ENCODE measurements at regions not wholly inside any gene's neighbourhood (a gene's known extent, or its start where the extent isn't known, plus 50 kb on each side); places are given as distances from the start of the nearest gene placed in this dataset.
A peak's percentile ranks its signal among the peaks of the same experiment; 100 is the strongest.

DNA sequence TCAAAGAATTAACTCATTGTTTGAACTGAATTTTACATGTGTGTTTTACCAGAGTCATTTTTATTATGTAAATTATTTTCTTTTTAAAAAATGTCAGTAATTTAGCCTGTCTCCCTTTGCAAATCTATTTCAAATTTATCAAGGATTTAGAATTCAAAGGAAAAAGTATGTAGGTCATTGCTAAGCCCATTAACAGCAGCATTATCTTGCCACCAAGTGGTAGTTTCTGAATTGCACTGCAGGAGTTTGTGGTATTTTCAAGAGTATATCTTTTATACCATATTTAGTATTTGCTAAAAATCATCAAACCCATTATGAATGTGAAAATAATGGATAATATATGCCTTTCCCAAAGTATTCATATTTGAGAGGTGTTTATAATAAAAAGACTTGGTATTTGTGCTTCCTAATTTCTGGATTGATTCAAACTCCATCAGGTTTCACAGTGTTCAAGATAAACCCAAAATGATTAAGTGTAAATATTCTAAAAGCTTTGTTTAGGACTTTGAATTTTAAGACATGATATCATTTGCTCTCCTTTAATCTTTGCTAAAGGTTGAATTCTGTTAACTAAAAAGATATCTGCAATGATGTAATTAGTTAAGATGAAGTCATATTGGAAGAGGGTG, 711.4 kb downstream of the FSCB start:
- H3K4me1 ChIP-seq (ENCODE audit: control insufficient read depth in 1 of 2, insufficient read depth in 2 of 2, low read depth in 1 of 2, low read length in 1 of 2), result no peaks in the 10 kb centered on the region
- CTCF ChIA-PET, result no interaction called here
- H3K4me2 ChIP-seq, result no peak overlapping the region
- no peaks in the 10 kb centered on the region for H3K9me2 ChIP-seq
- H2AFZ ChIP-seq (ENCODE audit: low read depth), result no peak overlapping the region
- no peak overlapping the region for H3K9ac ChIP-seq
- no peaks in the 10 kb centered on the region for H3K27me3 ChIP-seq (ENCODE audit: insufficient read depth)
- H4K20me1 ChIP-seq (ENCODE audit: insufficient read depth), result no peaks in the 10 kb centered on the region
- POLR2A ChIA-PET, result no interaction called here
- no peak overlapping the region for H3K4me3 ChIP-seq (ENCODE audit: low read depth in 2 of 2, low read length in 1 of 2)
- H3K27ac ChIP-seq (ENCODE audit: low read depth in 2 of 2, low read length in 1 of 2), result no peak overlapping the region
- H3K79me2 ChIP-seq (ENCODE audit: insufficient read depth), result no peaks in the 10 kb centered on the region
- H3F3A ChIP-seq (replicated peaks; ENCODE audit: insufficient read depth), result no peaks in the 10 kb centered on the region
- DNase-seq, result no peak
- H3K9me3 ChIP-seq, result no peaks in the 10 kb centered on the region
- H3K36me3 ChIP-seq (replicated peaks in 1 of 2; ENCODE audit: control insufficient read depth in 1 of 2, insufficient read depth in 2 of 2, low read length in 1 of 2), result no peaks in the 10 kb centered on the region
- TF ChIP-seq, protein P1, sequence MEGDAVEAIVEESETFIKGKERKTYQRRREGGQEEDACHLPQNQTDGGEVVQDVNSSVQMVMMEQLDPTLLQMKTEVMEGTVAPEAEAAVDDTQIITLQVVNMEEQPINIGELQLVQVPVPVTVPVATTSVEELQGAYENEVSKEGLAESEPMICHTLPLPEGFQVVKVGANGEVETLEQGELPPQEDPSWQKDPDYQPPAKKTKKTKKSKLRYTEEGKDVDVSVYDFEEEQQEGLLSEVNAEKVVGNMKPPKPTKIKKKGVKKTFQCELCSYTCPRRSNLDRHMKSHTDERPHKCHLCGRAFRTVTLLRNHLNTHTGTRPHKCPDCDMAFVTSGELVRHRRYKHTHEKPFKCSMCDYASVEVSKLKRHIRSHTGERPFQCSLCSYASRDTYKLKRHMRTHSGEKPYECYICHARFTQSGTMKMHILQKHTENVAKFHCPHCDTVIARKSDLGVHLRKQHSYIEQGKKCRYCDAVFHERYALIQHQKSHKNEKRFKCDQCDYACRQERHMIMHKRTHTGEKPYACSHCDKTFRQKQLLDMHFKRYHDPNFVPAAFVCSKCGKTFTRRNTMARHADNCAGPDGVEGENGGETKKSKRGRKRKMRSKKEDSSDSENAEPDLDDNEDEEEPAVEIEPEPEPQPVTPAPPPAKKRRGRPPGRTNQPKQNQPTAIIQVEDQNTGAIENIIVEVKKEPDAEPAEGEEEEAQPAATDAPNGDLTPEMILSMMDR (IDR thresholded peaks at IDR 0.05), result peak; percentile 23; the same call in 1 of the 2 replicates
- TF ChIP-seq MXI1 (IDR thresholded peaks at IDR 0.05; ENCODE audit: low read depth, low read length), result no peak

DNA sequence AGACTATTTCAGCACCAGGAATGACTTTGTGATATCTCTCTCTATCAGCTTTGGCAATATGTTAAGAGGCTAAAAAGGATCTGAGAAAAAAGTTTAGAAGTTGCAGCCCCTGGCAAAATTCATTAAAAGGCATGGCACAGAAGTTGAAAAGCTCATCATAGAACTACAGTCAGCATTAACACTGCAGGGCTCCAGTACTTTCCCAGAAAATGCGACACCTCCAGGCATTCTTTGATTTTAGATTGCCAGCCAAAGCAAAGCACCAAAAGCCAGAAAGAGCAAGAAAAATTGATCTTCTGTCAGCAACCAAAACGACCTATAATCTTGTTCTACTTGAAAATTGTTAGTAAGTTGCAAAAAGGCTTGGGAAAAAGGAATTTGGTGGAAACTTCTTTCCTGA, 713.5 kb downstream of the FSCB start:
- ChIA-PET CTCF (no interaction called here), POLR2A (no interaction called here)
- Histone ChIP-seq H3K9me3 (no peaks in the 10 kb centered on the region), H3K9me2 (no peaks in the 10 kb centered on the region), H3K36me3 (replicated peaks in 1 of 2; ENCODE audit: control insufficient read depth in 1 of 2, insufficient read depth in 2 of 2, low read length in 1 of 2) (no peaks in the 10 kb centered on the region), H3K27ac (ENCODE audit: low read depth in 2 of 2, low read length in 1 of 2) (no peak overlapping the region), H3K4me1 (ENCODE audit: control insufficient read depth in 1 of 2, insufficient read depth in 2 of 2, low read depth in 1 of 2, low read length in 1 of 2) (no peaks in the 10 kb centered on the region; a peak in 1 of 4 replicates), H2AFZ (ENCODE audit: low read depth) (no peak overlapping the region), H4K20me1 (ENCODE audit: insufficient read depth) (no peaks in the 10 kb centered on the region), H3K27me3 (ENCODE audit: insufficient read depth) (no peaks in the 10 kb centered on the region), H3K79me2 (ENCODE audit: insufficient read depth) (no peaks in the 10 kb centered on the region), H3K9ac (no peak overlapping the region), H3F3A (replicated peaks; ENCODE audit: insufficient read depth) (no peaks in the 10 kb centered on the region), H3K4me2 (no peak overlapping the region), H3K4me3 (ENCODE audit: low read depth in 2 of 2, low read length in 1 of 2) (no peak overlapping the region)
- TF ChIP-seq, protein P2, sequence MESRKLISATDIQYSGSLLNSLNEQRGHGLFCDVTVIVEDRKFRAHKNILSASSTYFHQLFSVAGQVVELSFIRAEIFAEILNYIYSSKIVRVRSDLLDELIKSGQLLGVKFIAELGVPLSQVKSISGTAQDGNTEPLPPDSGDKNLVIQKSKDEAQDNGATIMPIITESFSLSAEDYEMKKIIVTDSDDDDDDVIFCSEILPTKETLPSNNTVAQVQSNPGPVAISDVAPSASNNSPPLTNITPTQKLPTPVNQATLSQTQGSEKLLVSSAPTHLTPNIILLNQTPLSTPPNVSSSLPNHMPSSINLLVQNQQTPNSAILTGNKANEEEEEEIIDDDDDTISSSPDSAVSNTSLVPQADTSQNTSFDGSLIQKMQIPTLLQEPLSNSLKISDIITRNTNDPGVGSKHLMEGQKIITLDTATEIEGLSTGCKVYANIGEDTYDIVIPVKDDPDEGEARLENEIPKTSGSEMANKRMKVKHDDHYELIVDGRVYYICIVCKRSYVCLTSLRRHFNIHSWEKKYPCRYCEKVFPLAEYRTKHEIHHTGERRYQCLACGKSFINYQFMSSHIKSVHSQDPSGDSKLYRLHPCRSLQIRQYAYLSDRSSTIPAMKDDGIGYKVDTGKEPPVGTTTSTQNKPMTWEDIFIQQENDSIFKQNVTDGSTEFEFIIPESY (IDR thresholded peaks at IDR 0.05; ENCODE audit: borderline replicate concordance, low read depth), result no peak
- TF ChIP-seq, protein P3, sequence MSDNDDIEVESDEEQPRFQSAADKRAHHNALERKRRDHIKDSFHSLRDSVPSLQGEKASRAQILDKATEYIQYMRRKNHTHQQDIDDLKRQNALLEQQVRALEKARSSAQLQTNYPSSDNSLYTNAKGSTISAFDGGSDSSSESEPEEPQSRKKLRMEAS (IDR thresholded peaks at IDR 0.05; ENCODE audit: low read depth), result no peak
- TF ChIP-seq ELF1 (IDR thresholded peaks at IDR 0.05), result no peak
- DNase-seq, result no peak
- 33% methylated on average over 2 of the region's 2 CpGs for WGBS (ENCODE audit: low lambda C conversion rate)

DNA sequence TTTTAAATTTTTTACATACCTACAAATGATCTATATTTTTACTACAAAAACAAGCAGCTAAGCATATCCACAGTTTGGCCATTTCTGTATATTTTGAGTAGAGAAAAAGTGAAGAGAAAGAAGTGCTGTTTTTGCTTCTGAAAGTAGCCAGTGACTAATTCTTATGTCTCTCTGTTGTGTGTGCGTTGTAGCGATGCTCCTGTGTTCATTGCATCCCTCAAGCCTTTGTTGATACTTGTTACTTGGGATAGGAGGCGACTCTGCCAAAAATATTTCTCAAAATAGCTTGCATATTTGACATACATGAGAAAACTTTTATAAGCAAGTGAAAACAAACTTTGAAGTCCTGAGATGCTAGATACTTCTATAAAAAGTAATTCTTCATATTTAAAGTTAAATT, 714.1 kb downstream of the FSCB start:
- no peaks in the 10 kb centered on the region; a peak in 1 of 4 replicates for H3K4me1 ChIP-seq (ENCODE audit: control insufficient read depth in 1 of 2, insufficient read depth in 2 of 2, low read depth in 1 of 2, low read length in 1 of 2)
- H3K27me3 ChIP-seq (ENCODE audit: insufficient read depth), result no peaks in the 10 kb centered on the region
- WGBS (ENCODE audit: low lambda C conversion rate), result 3% methylated on average over 3 of the region's 3 CpGs
- no peak overlapping the region for H3K4me2 ChIP-seq
- no peaks in the 10 kb centered on the region for H3K9me3 ChIP-seq
- no peak overlapping the region for H2AFZ ChIP-seq (ENCODE audit: low read depth)
- H3K36me3 ChIP-seq (replicated peaks in 1 of 2; ENCODE audit: control insufficient read depth in 1 of 2, insufficient read depth in 2 of 2, low read length in 1 of 2), result no peaks in the 10 kb centered on the region
- no peaks in the 10 kb centered on the region for H4K20me1 ChIP-seq (ENCODE audit: insufficient read depth)
- no peak overlapping the region for H3K27ac ChIP-seq (ENCODE audit: low read depth in 2 of 2, low read length in 1 of 2)
- POLR2A ChIA-PET, result no interaction called here
- no peak overlapping the region for H3K9ac ChIP-seq
- H3K4me3 ChIP-seq (ENCODE audit: low read depth in 2 of 2, low read length in 1 of 2), result no peak overlapping the region
- no peaks in the 10 kb centered on the region for H3K9me2 ChIP-seq
- no peaks in the 10 kb centered on the region for H3K79me2 ChIP-seq (ENCODE audit: insufficient read depth)
- CTCF ChIA-PET, result no interaction called here
- no peaks in the 10 kb centered on the region for H3F3A ChIP-seq (replicated peaks; ENCODE audit: insufficient read depth)
- no peak for DNase-seq
- TF ChIP-seq POLR2AphosphoS5 (IDR thresholded peaks at IDR 0.05; ENCODE audit: low read depth, low read length), result no peak

Measured in SK-N-SH (cell line).